Thyroid gland (tissue), 4 donors: ENCODE measurements at regions not wholly inside any gene's neighbourhood (a gene's known extent, or its start where the extent isn't known, plus 50 kb on each side); places are given as distances from the start of the nearest gene placed in this dataset.

Experiments used
- DNase-seq, 2 donors: peaks; one replicate each; pipeline ENCODE4 v3.0.0-alpha.2; 2019
- H3K27ac ChIP-seq, 3 donors: fragments of 200-600 bp; sonication (generic); 1 replicate in 2 of 3; 2 replicates in 1 of 3; pipeline ENCODE4 v1.5.1; 2016 to 2019; ENCODE audit warnings: mild to moderate bottlenecking in 1 of 3, moderate library complexity in 1 of 3
- H3K27me3 ChIP-seq: fragments of 200-600 bp; sonication (generic); one replicate; pipeline ENCODE4 v1.5.1; 2019
- H3K36me3 ChIP-seq, 2 donors: fragments of 200-600 bp; sonication (generic); one replicate each; pipeline ENCODE4 v1.5.1; 2016 to 2019
- H3K4me1 ChIP-seq, 2 donors: fragments of 200-600 bp; sonication (generic); one replicate each; pipeline ENCODE4 v1.5.1; 2017 to 2019
- H3K4me3 ChIP-seq, 3 donors: fragments of 200-600 bp; sonication (generic); replicated peaks in 1 of 3; 1 replicate in 2 of 3; 2 replicates in 1 of 3; pipeline ENCODE4 v1.5.1; 2016; ENCODE audit warnings: mild to moderate bottlenecking in 1 of 3
- H3K9me3 ChIP-seq: fragments of 200-600 bp; sonication (generic); one replicate; pipeline ENCODE4 v1.5.1; 2017
- CTCF ChIP-seq, 6 experiments: fragments of 200-600 bp in 3 of 6; fragments of 450-650 bp in 3 of 6; sonication (generic) in 3 of 6; IDR thresholded peaks; one replicate each; pipeline ENCODE4 v1.5.1; 2016 to 2019; ENCODE audit warnings: antibody characterized with exemption in 6 of 6, mild to moderate bottlenecking in 2 of 6, inconsistent platforms in 1 of 6, moderate library complexity in 1 of 6
- POLR2A ChIP-seq, 2 donors: fragments of 450-650 bp; IDR thresholded peaks; one replicate each; pipeline ENCODE4 v1.6.1; 2017; ENCODE audit warnings: antibody characterized with exemption in 2 of 2, mild to moderate bottlenecking in 2 of 2, moderate library complexity in 1 of 2
- WGBS, 2 donors: methylation state at CpG; one replicate each; pipeline ENCODE4 v1.1.5; 2017; 5-methylcytosine and 5-hydroxymethylcytosine counted together
- intact Hi-C: fragments of 100-400 bp; cut with DNase I; formaldehyde crosslinking; loops from one replicate; pipeline ENCODE4 v1.15.1; 2023

GRCh38 chr15:37204692-37205091 lies 104.3 kb upstream of the MEIS2 start:
- TF ChIP-seq CTCF (IDR thresholded peaks at IDR 0.05) (no peak), POLR2A (IDR thresholded peaks at IDR 0.05) (no peak)
- no peak for DNase-seq
- Histone ChIP-seq H3K27me3 (no peaks in the 10 kb centered on the region), H3K27ac (no peak overlapping the region), H3K9me3 (no peaks in the 10 kb centered on the region), H3K4me3 (no peak overlapping the region), H3K36me3 (no peaks in the 10 kb centered on the region), H3K4me1 (no peaks in the 10 kb centered on the region)
- intact Hi-C loops: no loop called here
- 91% methylated on average over 1 of the region's 1 CpG for WGBS, 2 donors

GRCh38 chr15:37206690-37207089 lies 106.3 kb upstream of the MEIS2 start:
- intact Hi-C loops: no loop called here
- no peaks in the 10 kb centered on the region for H3K4me1 ChIP-seq
- TF ChIP-seq CTCF (IDR thresholded peaks at IDR 0.05): no peak
- no peak for TF ChIP-seq POLR2A (IDR thresholded peaks at IDR 0.05)
- DNase-seq: no peak
- H3K27me3 ChIP-seq: no peaks in the 10 kb centered on the region
- H3K4me3 ChIP-seq: no peak overlapping the region
- no peaks in the 10 kb centered on the region for H3K9me3 ChIP-seq
- H3K36me3 ChIP-seq: no peaks in the 10 kb centered on the region
- H3K27ac ChIP-seq: no peak overlapping the region
- WGBS, 2 donors: 81 to 87% methylated on average over 2 of the region's 2 CpGs

GRCh38 chr15:37208146-37209040 lies 108.0 kb upstream of the MEIS2 start:
- 80 to 91% methylated on average over 3 of the region's 3 CpGs for WGBS, 2 donors
- Histone ChIP-seq H3K36me3 (no peaks in the 10 kb centered on the region), H3K27me3 (no peaks in the 10 kb centered on the region), H3K4me3 (no peak overlapping the region), H3K27ac (no peak overlapping the region), H3K4me1 (no peaks in the 10 kb centered on the region), H3K9me3 (no peaks in the 10 kb centered on the region)
- DNase-seq: no peak
- intact Hi-C loops: no loop called here
- no peak for TF ChIP-seq CTCF (IDR thresholded peaks at IDR 0.05)
- TF ChIP-seq POLR2A (IDR thresholded peaks at IDR 0.05): no peak

GRCh38 chr15:37209041-37209363 lies 108.7 kb upstream of the MEIS2 start:
- Histone ChIP-seq H3K4me1 (no peaks in the 10 kb centered on the region), H3K4me3 (no peak overlapping the region), H3K27ac (no peak overlapping the region), H3K36me3 (no peaks in the 10 kb centered on the region), H3K9me3 (no peaks in the 10 kb centered on the region), H3K27me3 (no peaks in the 10 kb centered on the region)
- no peak for DNase-seq
- TF ChIP-seq POLR2A (IDR thresholded peaks at IDR 0.05) (no peak), CTCF (IDR thresholded peaks at IDR 0.05) (no peak)
- intact Hi-C loops: no loop called here
- 92 to 97% methylated on average over 1 of the region's 1 CpG for WGBS, 2 donors

- 89 to 90% methylated on average over 1 of the region's 1 CpG for WGBS, 2 donors
- no peaks in the 10 kb centered on the region for H3K4me1 ChIP-seq
- no peaks in the 10 kb centered on the region for H3K9me3 ChIP-seq
- intact Hi-C loops: no loop called here
- no peaks in the 10 kb centered on the region for H3K36me3 ChIP-seq
- DNase-seq: no peak
- no peak overlapping the region for H3K27ac ChIP-seq
- H3K27me3 ChIP-seq: no peaks in the 10 kb centered on the region
- H3K4me3 ChIP-seq: no peak overlapping the region
- TF ChIP-seq CTCF (IDR thresholded peaks at IDR 0.05) (no peak), POLR2A (IDR thresholded peaks at IDR 0.05) (no peak)
Observed at GRCh38 chr15:37217567-37217966, 117.2 kb upstream of the MEIS2 start.
